ENCODE measurements at regions not wholly inside any gene's neighbourhood (a gene's known extent, or its start where the extent isn't known, plus 50 kb on each side); places are given as distances from the start of the nearest gene placed in this dataset.

DNA sequence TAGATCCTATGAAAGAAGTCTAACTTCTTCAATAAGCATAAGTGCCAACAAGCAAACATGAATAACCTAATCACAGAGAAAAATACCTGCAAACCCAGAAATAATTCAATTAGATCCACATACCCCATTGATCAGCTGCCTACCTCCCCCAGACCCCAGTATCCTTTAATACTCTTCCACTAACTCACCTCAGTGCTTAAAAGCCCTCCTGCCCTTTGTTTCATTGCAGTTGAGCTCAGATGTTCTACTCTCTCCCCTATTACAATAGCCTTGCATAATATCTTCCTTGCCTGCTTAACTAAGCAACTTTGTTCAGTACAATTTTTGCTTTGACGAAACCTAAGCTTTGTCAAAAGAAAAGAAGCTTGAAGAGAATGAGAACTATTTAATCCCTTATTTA is 156.0 kb upstream of the ZC3H15 start:
- TF ChIP-seq POLR2A (IDR thresholded peaks at IDR 0.05; ENCODE audit: low read length): no peak
- no peak for TF ChIP-seq GATA1 (IDR thresholded peaks at IDR 0.05; ENCODE audit: low read depth, low read length)
